Ishikawa (cell line): ENCODE measurements at regions not wholly inside any gene's neighbourhood (a gene's known extent, or its start where the extent isn't known, plus 50 kb on each side); places are given as distances from the start of the nearest gene placed in this dataset.

Source experiments
- CEBPB ChIP-seq: IDR thresholded peaks from 2 replicates; pipeline ENCODE4 v1.6.1; 2012
- CREB1 ChIP-seq: IDR thresholded peaks from 2 replicates; pipeline ENCODE4 v1.6.1; 2012; ENCODE audit warnings: low read depth
- EGR1 ChIP-seq: IDR thresholded peaks from 2 replicates; pipeline ENCODE4 v1.6.1; 2012
- EP300 ChIP-seq: IDR thresholded peaks from 2 replicates; pipeline ENCODE4 v1.6.1; 2012; ENCODE audit warnings: borderline replicate concordance
- MAX ChIP-seq: IDR thresholded peaks from 2 replicates; pipeline ENCODE4 v1.6.1; 2012
- NFIC ChIP-seq: IDR thresholded peaks from 2 replicates; pipeline ENCODE4 v1.6.1; 2012
- RAD21 ChIP-seq: IDR thresholded peaks from 2 replicates; pipeline ENCODE4 v1.6.1; 2012; ENCODE audit warnings: low read depth
- REST ChIP-seq: IDR thresholded peaks from 2 replicates; pipeline ENCODE4 v1.6.1; 2012; ENCODE audit warnings: low read depth, mild to moderate bottlenecking
- TAF1 ChIP-seq: IDR thresholded peaks from 2 replicates; pipeline ENCODE4 v1.6.1; 2012; ENCODE audit warnings: low read depth, mild to moderate bottlenecking
- TCF12 ChIP-seq: IDR thresholded peaks from 2 replicates; pipeline ENCODE4 v1.6.1; 2012; ENCODE audit warnings: low read depth
- TEAD4 ChIP-seq: IDR thresholded peaks from 2 replicates; pipeline ENCODE4 v1.6.1; 2012
- USF1 ChIP-seq: IDR thresholded peaks from 2 replicates; pipeline ENCODE4 v1.6.1; 2012
- YY1 ChIP-seq: IDR thresholded peaks from 2 replicates; pipeline ENCODE4 v1.6.1; 2012; ENCODE audit warnings: low read depth
- ZBTB7A ChIP-seq: IDR thresholded peaks from 2 replicates; pipeline ENCODE4 v1.6.1; 2012; ENCODE audit warnings: low read depth

GRCh38 chr1:221206076-221206475 is 326.8 kb downstream of the HLX start:
- TF ChIP-seq RAD21: no peak
- TF ChIP-seq TAF1: no peak
- no peak for TF ChIP-seq TCF12
- TF ChIP-seq REST: no peak
- TF ChIP-seq CEBPB: no peak
- no peak for TF ChIP-seq EP300
- TF ChIP-seq MAX: no peak
- no peak for TF ChIP-seq NFIC
- no peak for TF ChIP-seq EGR1
- TF ChIP-seq TEAD4: no peak
- TF ChIP-seq YY1: no peak
- no peak for TF ChIP-seq CREB1
- TF ChIP-seq ZBTB7A: no peak
- TF ChIP-seq USF1: no peak
